GM12878 (cell line): ENCODE measurements at regions not wholly inside any gene's neighbourhood (a gene's known extent, or its start where the extent isn't known, plus 50 kb on each side); places are given as distances from the start of the nearest gene placed in this dataset.

Source experiments
- ATAC-seq: fragments of 200-7000 bp; cut with Tn5 transposase; 3 replicates; pipeline ENCODE4 v1.9.1; 2020; ENCODE audit warnings: mild to moderate bottlenecking, moderate library complexity
- BruUV-seq: library from RNA; stranded (reverse); fragments of 400-500 nt; replicated peaks from 2 replicates; lab custom pipeline; 2021; lab: Mats Ljungman, UMichigan
- CTCF ChIA-PET: fragments of 300-600 bp; sonication (Branson Sonifier 250); formaldehyde crosslinking; extraction: SDS; loops from one replicate; lab custom pipeline; 2021; ENCODE audit warnings: inconsistent platforms; lab: Yijun Ruan, JAX
- POLR2A ChIA-PET: fragments of 350-600 bp; formaldehyde crosslinking; extraction: SDS; loops from one replicate; lab custom pipeline; 2021; ENCODE audit warnings: inconsistent platforms; lab: Charles Lee
- RAD21 ChIA-PET: fragments of 300-600 bp; sonication (Branson Sonifier 250); formaldehyde crosslinking; loops from one replicate; lab custom pipeline; 2023; ENCODE audit warnings: antibody characterized with exemption; ENCODE audit not compliant: unreplicated experiment; lab: Charles Lee
- SMC1A ChIA-PET: fragments of 300-600 bp; sonication (Branson Sonifier 250); formaldehyde crosslinking; loops from one replicate; lab custom pipeline; 2023; ENCODE audit not compliant: unreplicated experiment, uncharacterized antibody; lab: Charles Lee
- DNase-seq: peaks from one replicate; pipeline ENCODE4 v3.0.0-alpha.2; 2011; ENCODE audit warnings: low read depth, low spot score
- FAIRE-seq: peaks from 3 replicates; lab custom pipeline; 2011; peaks lifted over from hg19 to GRCh38; lab: Jason Lieb, UNC
- H2AFZ ChIP-seq: 2 replicates; pipeline ENCODE4 v1.6.0; 2011; ENCODE audit warnings: low read depth, low read length, control low read depth; ENCODE audit not compliant: control insufficient read depth
- H3K27ac ChIP-seq: 2 replicates; pipeline ENCODE4 v1.5.1; 2011; ENCODE audit warnings: control low read depth; ENCODE audit not compliant: control insufficient read depth, insufficient read depth
- H3K27me3 ChIP-seq, 2 experiments: replicated peaks in 1 of 2; 2 replicates each; pipeline versions ENCODE4 v1.6.0 to v1.6.1; 2011; ENCODE audit warnings: low read length in 1 of 2; ENCODE audit not compliant: control insufficient read depth in 2 of 2, insufficient read depth in 2 of 2
- H3K36me3 ChIP-seq, 2 experiments: 2 replicates each; pipeline ENCODE4 v1.5.1; 2011; ENCODE audit warnings: low read length in 1 of 2; ENCODE audit not compliant: control insufficient read depth in 2 of 2, insufficient read depth in 2 of 2
- H3K4me1 ChIP-seq: 2 replicates; pipeline ENCODE4 v1.6.1; 2011; ENCODE audit warnings: mild to moderate bottlenecking, low read length, moderate library complexity, mixed read lengths; ENCODE audit not compliant: control insufficient read depth, insufficient read depth
- H3K4me2 ChIP-seq: 2 replicates; pipeline ENCODE4 v1.6.0; 2011; ENCODE audit warnings: control low read depth; ENCODE audit not compliant: control insufficient read depth, insufficient read depth
- H3K4me3 ChIP-seq: fragments of 200-600 bp; sonication (generic); 2 replicates; pipeline ENCODE4 v1.5.1; 2016
- H3K79me2 ChIP-seq: 2 replicates; pipeline ENCODE4 v1.6.0; 2011; ENCODE audit warnings: low read length; ENCODE audit not compliant: control insufficient read depth, insufficient read depth
- H3K9ac ChIP-seq: 2 replicates; pipeline ENCODE4 v1.8.0; 2011; ENCODE audit warnings: low read length, control low read depth, mixed read lengths; ENCODE audit not compliant: control insufficient read depth, insufficient read depth
- H3K9me3 ChIP-seq: replicated peaks from 3 replicates; pipeline ENCODE4 v1.5.1; 2011; ENCODE audit warnings: mild to moderate bottlenecking, low read length; ENCODE audit not compliant: control insufficient read depth, insufficient read depth
- H4K20me1 ChIP-seq: 2 replicates; pipeline ENCODE4 v1.6.0; 2011; ENCODE audit not compliant: control insufficient read depth, insufficient read depth
- BACH1 ChIP-seq: fragments of 450-650 bp; IDR thresholded peaks from 2 replicates; pipeline ENCODE4 v1.6.1; 2017; ENCODE audit warnings: mild to moderate bottlenecking, borderline replicate concordance
- CBFB ChIP-seq: IDR thresholded peaks from 2 replicates; pipeline ENCODE4 v1.6.1; 2016; ENCODE audit warnings: antibody characterized with exemption, low read depth
- CHD4 ChIP-seq: fragments of 200-600 bp; sonication (generic); IDR thresholded peaks from 2 replicates; pipeline ENCODE4 v1.6.1; 2016; ENCODE audit warnings: mild to moderate bottlenecking
- GATAD2B ChIP-seq: fragments of 450-650 bp; conservative IDR thresholded peaks from 2 replicates; pipeline ENCODE4 v1.6.1; 2017; ENCODE audit warnings: low read depth, mild to moderate bottlenecking, moderate library complexity
- KLF5 ChIP-seq: fragments of 450-650 bp; IDR thresholded peaks from 2 replicates; pipeline ENCODE4 v1.6.1; 2014; ENCODE audit warnings: mild to moderate bottlenecking; ENCODE audit not compliant: partially characterized antibody
- RFX5 ChIP-seq: IDR thresholded peaks from 2 replicates; pipeline ENCODE4 v1.6.1; 2011; ENCODE audit warnings: low read depth, low read length, improper control_type of control experiment
- SIX5 ChIP-seq: IDR thresholded peaks from 2 replicates; pipeline ENCODE4 v1.6.1; 2011; ENCODE audit warnings: mild to moderate bottlenecking, low read depth, low read length, moderate library complexity; ENCODE audit not compliant: severe bottlenecking
- SMARCA5 ChIP-seq: fragments of 450-650 bp; IDR thresholded peaks from 2 replicates; pipeline ENCODE4 v1.6.1; 2017; ENCODE audit warnings: mild to moderate bottlenecking
- WRNIP1 ChIP-seq: IDR thresholded peaks from 2 replicates; pipeline ENCODE4 v1.6.1; 2011; ENCODE audit warnings: low read depth, low read length, improper control_type of control experiment, borderline replicate concordance
- YBX1 ChIP-seq: fragments of 450-650 bp; IDR thresholded peaks from 2 replicates; pipeline ENCODE4 v1.6.1; 2016; ENCODE audit warnings: antibody characterized with exemption
- ZNF207 ChIP-seq: fragments of 450-650 bp; IDR thresholded peaks from 2 replicates; pipeline ENCODE4 v1.6.1; 2014; ENCODE audit warnings: antibody characterized with exemption, mild to moderate bottlenecking, borderline replicate concordance
- ZNF24 ChIP-seq: fragments of 450-650 bp; IDR thresholded peaks from 2 replicates; pipeline ENCODE4 v1.6.1; 2017; ENCODE audit warnings: antibody characterized with exemption, mild to moderate bottlenecking
- WGBS: methylation state at CpG from one replicate; pipeline ENCODE4 v1.1.6; 2016; ENCODE audit warnings: low lambda C conversion rate; ENCODE audit not compliant: insufficient replicate concordance, insufficient coverage; ENCODE audit errors: missing lambda C conversion rate; 5-methylcytosine and 5-hydroxymethylcytosine counted together
- in situ Hi-C: fragments of 300-500 bp; cut with MboI; formaldehyde crosslinking; loops from 9 replicates; pipeline ENCODE4 v1.14.3; 2018; ENCODE audit warnings: mixed read lengths
- intact Hi-C: fragments of 100-400 bp; cut with micrococcal nuclease; formaldehyde crosslinking; loops from one replicate; pipeline ENCODE4 v1.14.2; 2022; ENCODE audit not compliant: unreplicated experiment
- TF ChIP-seq, protein P1 (sequence below): IDR thresholded peaks from 2 replicates; pipeline ENCODE4 v1.6.1; 2012; ENCODE audit warnings: low read depth, low read length, improper control_type of control experiment
- TF ChIP-seq, protein P2 (sequence below): IDR thresholded peaks from 2 replicates; pipeline ENCODE4 v1.6.1; 2011; ENCODE audit warnings: low read depth, low read length, improper control_type of control experiment, borderline replicate concordance

DNA sequence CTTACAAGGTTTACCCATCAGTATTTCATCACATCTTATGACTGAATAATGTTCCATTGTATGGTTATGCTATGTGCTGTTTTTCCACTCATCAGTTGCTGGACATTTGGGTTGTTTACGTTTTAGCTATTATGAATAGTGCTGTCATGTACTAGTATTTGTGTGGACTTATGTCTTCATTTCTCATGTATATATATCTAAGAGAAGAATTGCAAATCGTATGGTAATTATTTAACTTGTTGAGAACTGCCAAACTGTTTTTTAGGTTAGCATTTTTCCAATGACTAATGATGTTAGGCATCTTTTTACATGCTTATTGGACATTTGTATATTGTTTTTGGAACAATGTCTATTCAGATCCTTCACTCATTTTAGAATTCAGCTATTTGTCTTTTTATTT lies 368.3 kb downstream of the LMO7 start:
- no peaks in the 10 kb centered on the region for H4K20me1 ChIP-seq
- no peak overlapping the region for H3K4me3 ChIP-seq
- ATAC-seq (no peak), DNase-seq (no peak), FAIRE-seq (no peak)
- no peaks in the 10 kb centered on the region for H3K79me2 ChIP-seq
- RAD21 ChIA-PET: no interaction called here
- H3K27me3 ChIP-seq: no peaks in the 10 kb centered on the region
- POLR2A ChIA-PET: no interaction called here
- H3K36me3 ChIP-seq: no peaks in the 10 kb centered on the region
- no peak for TF ChIP-seq WRNIP1
- TF ChIP-seq CBFB: no peak
- TF ChIP-seq, protein P1, sequence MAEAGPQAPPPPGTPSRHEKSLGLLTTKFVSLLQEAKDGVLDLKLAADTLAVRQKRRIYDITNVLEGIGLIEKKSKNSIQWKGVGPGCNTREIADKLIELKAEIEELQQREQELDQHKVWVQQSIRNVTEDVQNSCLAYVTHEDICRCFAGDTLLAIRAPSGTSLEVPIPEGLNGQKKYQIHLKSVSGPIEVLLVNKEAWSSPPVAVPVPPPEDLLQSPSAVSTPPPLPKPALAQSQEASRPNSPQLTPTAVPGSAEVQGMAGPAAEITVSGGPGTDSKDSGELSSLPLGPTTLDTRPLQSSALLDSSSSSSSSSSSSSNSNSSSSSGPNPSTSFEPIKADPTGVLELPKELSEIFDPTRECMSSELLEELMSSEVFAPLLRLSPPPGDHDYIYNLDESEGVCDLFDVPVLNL: no peak
- no peak for TF ChIP-seq RFX5
- no peak for TF ChIP-seq YBX1
- TF ChIP-seq SIX5: no peak
- TF ChIP-seq ZNF24: no peak
- no peak for TF ChIP-seq BACH1
- TF ChIP-seq KLF5: no peak
- no peak for TF ChIP-seq SMARCA5
- no peak for TF ChIP-seq GATAD2B
- TF ChIP-seq, protein P2, sequence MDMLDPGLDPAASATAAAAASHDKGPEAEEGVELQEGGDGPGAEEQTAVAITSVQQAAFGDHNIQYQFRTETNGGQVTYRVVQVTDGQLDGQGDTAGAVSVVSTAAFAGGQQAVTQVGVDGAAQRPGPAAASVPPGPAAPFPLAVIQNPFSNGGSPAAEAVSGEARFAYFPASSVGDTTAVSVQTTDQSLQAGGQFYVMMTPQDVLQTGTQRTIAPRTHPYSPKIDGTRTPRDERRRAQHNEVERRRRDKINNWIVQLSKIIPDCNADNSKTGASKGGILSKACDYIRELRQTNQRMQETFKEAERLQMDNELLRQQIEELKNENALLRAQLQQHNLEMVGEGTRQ: no peak
- no peak for TF ChIP-seq ZNF207
- no peak for TF ChIP-seq CHD4
- in situ Hi-C loops: no loop called here
- H3K4me1 ChIP-seq: no peaks in the 10 kb centered on the region
- H3K4me2 ChIP-seq: no peak overlapping the region
- H3K27ac ChIP-seq: no peak overlapping the region
- no peak overlapping the region for H2AFZ ChIP-seq
- 0% methylated on average over 2 of the region's 2 CpGs for WGBS
- BruUV-seq: no TSS peak
- CTCF ChIA-PET: interaction anchor here (1.7 to 3.9 kb wide), 2 partner anchors 128 to 134 kb away, joined by 5 to 16 read pairs; no protein-coding TSS in a partner anchor
- H3K9me3 ChIP-seq: no peaks in the 10 kb centered on the region
- no peak overlapping the region for H3K9ac ChIP-seq
- intact Hi-C loops: no loop called here
- SMC1A ChIA-PET: interaction anchor here (2.5 kb wide), 1 partner anchor 127 kb away, joined by 6 read pairs; no protein-coding TSS in a partner anchor
